Gastrocnemius medialis (tissue), 4 donors: ENCODE measurements at regions not wholly inside any gene's neighbourhood (a gene's known extent, or its start where the extent isn't known, plus 50 kb on each side); places are given as distances from the start of the nearest gene placed in this dataset.
A peak's percentile ranks its signal among the peaks of the same experiment; 100 is the strongest.

Experiments used
- ATAC-seq, 2 donors: fragments of 150-250 bp; one replicate each; pipeline ENCODE4 v1.9.1; 2016
- DNase-seq, 2 donors: peaks; one replicate each; pipeline ENCODE4 v3.0.0-alpha.2; 2019
- H3K27ac ChIP-seq, 4 donors: fragments of 200-600 bp; sonication (generic); 1 replicate in 1 of 4; 2 replicates in 3 of 4; pipeline ENCODE4 v1.5.1; 2016 to 2018; ENCODE audit warnings: mild to moderate bottlenecking in 2 of 4, moderate library complexity in 1 of 4
- H3K27me3 ChIP-seq, 3 donors: fragments of 200-600 bp; sonication (generic) in 2 of 3; 1 replicate in 1 of 3; 2 replicates in 2 of 3; pipeline versions ENCODE4 v1.5.1 to v1.6.0; 2016 to 2019; ENCODE audit warnings: mild to moderate bottlenecking in 1 of 3, moderate library complexity in 1 of 3
- H3K36me3 ChIP-seq, 2 donors: fragments of 200-600 bp; sonication (generic) in 1 of 2; one replicate each; pipeline ENCODE4 v1.5.1; 2017 to 2018
- H3K4me1 ChIP-seq, 2 donors: fragments of 200-600 bp; sonication (generic) in 1 of 2; one replicate each; pipeline ENCODE4 v1.5.1; 2016 to 2017; ENCODE audit warnings: mild to moderate bottlenecking in 2 of 2
- H3K4me3 ChIP-seq, 4 donors: fragments of 200-600 bp; sonication (generic) in 3 of 4; 1 replicate in 1 of 4; 2 replicates in 3 of 4; pipeline ENCODE4 v1.5.1; 2016 to 2019; ENCODE audit warnings: mild to moderate bottlenecking in 2 of 4
- H3K9me3 ChIP-seq, 3 donors: fragments of 200-600 bp; sonication (generic) in 2 of 3; 1 replicate in 1 of 3; 2 replicates in 2 of 3; pipeline ENCODE4 v1.5.1; 2016 to 2019
- POLR2A ChIP-seq, 2 donors: fragments of 450-650 bp; IDR thresholded peaks; one replicate each; pipeline ENCODE4 v1.6.1; 2017; ENCODE audit warnings: antibody characterized with exemption in 2 of 2, mild to moderate bottlenecking in 2 of 2, moderate library complexity in 2 of 2
- in situ Hi-C, 4 donors: fragments of 200-750 bp; cut with MboI; loops; one replicate each; pipeline versions ENCODE4 v1.15.0 to v1.8.0; 2017; ENCODE audit warnings: low sequenced_read_pairs in 4 of 4
- intact Hi-C: fragments of 100-400 bp; cut with DNase I; formaldehyde crosslinking; loops from one replicate; pipeline ENCODE4 v1.15.1; 2023; ENCODE audit warnings: low total_unique reads
- TF ChIP-seq, protein P1 (sequence below), 5 experiments: fragments of 450-650 bp in 3 of 5; fragments of 200-600 bp in 2 of 5; sonication (generic) in 2 of 5; IDR thresholded peaks in 4 of 5; conservative IDR thresholded peaks in 1 of 5; 1 replicate in 4 of 5; 2 replicates in 1 of 5; pipeline ENCODE4 v1.5.1; 2016 to 2019; ENCODE audit warnings: antibody characterized with exemption in 5 of 5, mild to moderate bottlenecking in 3 of 5, moderate library complexity in 3 of 5

DNA sequence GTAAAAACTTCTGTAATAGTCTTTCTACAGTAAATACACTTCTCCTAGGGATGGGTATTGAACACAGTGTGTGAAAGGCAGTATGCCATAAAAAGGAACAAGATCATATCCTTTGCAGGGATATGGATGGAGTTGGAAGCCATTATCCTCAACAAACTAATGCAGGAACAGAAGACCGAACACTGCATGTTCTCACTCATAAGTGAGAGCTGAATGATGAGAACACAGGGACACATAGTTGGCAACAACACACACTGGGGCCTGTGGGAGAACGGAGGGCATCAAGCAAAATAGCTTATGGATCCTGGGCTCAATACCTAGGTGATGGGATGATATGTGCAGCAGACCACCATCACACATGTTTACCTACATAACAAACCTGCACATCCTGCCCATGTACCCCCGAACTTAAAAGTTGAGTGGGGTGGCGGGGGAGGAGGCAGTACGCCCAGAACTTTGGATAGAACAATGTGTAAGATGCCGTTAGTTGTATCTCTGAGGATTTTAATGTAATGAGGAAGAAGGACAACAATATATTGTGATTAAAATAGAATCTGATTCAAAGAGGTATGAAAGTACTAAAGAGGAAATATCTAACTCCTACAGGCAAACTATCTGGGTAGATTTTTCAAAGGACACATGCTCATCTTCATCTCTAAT lies 183.2 kb downstream of the NDFIP2 start:
- peaks cover 31 to 35% of the 10 kb centered on the region in 2 donors for H3K4me1 ChIP-seq
- peak in 1 of 2 donors; percentile 29 for ATAC-seq
- H3K36me3 ChIP-seq, result no peaks in the 10 kb centered on the region
- TF ChIP-seq, protein P1, sequence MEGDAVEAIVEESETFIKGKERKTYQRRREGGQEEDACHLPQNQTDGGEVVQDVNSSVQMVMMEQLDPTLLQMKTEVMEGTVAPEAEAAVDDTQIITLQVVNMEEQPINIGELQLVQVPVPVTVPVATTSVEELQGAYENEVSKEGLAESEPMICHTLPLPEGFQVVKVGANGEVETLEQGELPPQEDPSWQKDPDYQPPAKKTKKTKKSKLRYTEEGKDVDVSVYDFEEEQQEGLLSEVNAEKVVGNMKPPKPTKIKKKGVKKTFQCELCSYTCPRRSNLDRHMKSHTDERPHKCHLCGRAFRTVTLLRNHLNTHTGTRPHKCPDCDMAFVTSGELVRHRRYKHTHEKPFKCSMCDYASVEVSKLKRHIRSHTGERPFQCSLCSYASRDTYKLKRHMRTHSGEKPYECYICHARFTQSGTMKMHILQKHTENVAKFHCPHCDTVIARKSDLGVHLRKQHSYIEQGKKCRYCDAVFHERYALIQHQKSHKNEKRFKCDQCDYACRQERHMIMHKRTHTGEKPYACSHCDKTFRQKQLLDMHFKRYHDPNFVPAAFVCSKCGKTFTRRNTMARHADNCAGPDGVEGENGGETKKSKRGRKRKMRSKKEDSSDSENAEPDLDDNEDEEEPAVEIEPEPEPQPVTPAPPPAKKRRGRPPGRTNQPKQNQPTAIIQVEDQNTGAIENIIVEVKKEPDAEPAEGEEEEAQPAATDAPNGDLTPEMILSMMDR (IDR thresholded peaks at IDR 0.05 in 4 of 5, conservative IDR thresholded peaks at IDR 0.05 in 1 of 5), result no peak
- no peak for TF ChIP-seq POLR2A (IDR thresholded peaks at IDR 0.05)
- no peaks in the 10 kb centered on the region for H3K9me3 ChIP-seq
- peak overlapping the region in 3 of 4 donors; percentile 15 to 66 (median 62) for H3K27ac ChIP-seq
- H3K4me3 ChIP-seq, result no peak overlapping the region
- H3K27me3 ChIP-seq, result no peaks in the 10 kb centered on the region
- in situ Hi-C loops (no loop called here), intact Hi-C loops (no loop called here)
- DNase-seq, result no peak

DNA sequence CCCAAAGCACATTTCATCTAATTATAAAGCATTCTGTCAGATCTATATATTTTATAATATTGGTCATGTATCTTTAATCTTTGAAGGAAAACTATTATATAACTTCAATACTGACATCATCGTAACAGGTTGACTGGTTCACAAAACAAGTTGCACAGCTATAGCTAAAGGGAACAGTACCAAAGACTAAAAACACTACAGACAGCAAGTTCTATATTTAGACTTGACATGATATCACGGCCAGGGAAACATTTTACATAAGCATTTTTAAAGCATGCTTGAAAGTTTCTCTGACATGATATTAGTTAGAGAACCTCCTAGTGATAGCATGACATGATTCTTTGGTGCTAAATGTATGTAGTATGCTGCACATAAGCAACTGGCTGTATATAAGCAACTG lies 182.5 kb downstream of the NDFIP2 start:
- H3K36me3 ChIP-seq, result no peaks in the 10 kb centered on the region
- in situ Hi-C loops (no loop called here), intact Hi-C loops (no loop called here)
- no peak overlapping the region for H3K4me3 ChIP-seq
- no peaks in the 10 kb centered on the region for H3K27me3 ChIP-seq
- H3K27ac ChIP-seq, result peak overlapping the region in 3 of 4 donors; percentile 15 to 66 (median 62)
- TF ChIP-seq, protein P1 (IDR thresholded peaks at IDR 0.05 in 4 of 5, conservative IDR thresholded peaks at IDR 0.05 in 1 of 5), result no peak
- no peak for TF ChIP-seq POLR2A (IDR thresholded peaks at IDR 0.05)
- no peaks in the 10 kb centered on the region for H3K9me3 ChIP-seq
- ATAC-seq (peak; percentile 49 to 61), DNase-seq (no peak)
- H3K4me1 ChIP-seq, result peaks cover 37 to 42% of the 10 kb centered on the region in 2 donors

DNA sequence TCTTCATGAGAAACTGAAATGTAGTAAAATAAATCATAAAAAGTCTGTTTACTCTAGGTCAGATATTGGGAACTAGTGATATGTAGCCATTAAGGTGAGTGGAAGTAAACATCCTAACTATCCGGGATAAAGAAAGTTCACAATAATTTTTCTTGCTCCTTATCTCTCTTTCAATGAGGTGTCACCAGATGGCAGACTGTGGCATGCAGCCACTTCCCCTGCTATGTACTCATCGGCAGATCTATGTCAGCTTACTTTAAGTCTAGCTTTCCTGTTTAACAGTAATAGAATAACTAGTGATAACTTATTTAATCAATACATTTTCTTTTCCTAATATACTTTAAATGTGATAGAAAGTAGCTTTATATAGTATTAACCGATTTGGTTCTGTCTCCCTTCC lies 181.9 kb downstream of the NDFIP2 start:
- Histone ChIP-seq H3K27ac (peak overlapping the region in 3 of 4 donors; percentile 15 to 66 (median 62)), H3K36me3 (no peaks in the 10 kb centered on the region), H3K4me1 (peaks cover 42 to 47% of the 10 kb centered on the region in 2 donors), H3K4me3 (no peak overlapping the region), H3K9me3 (no peaks in the 10 kb centered on the region), H3K27me3 (no peaks in the 10 kb centered on the region)
- peak in 1 of 2 donors; percentile 35 for ATAC-seq
- intact Hi-C loops, result no loop called here
- DNase-seq, result peak; percentile 19 to 44
- no peak for TF ChIP-seq POLR2A (IDR thresholded peaks at IDR 0.05)
- TF ChIP-seq, protein P1 (IDR thresholded peaks at IDR 0.05 in 4 of 5, conservative IDR thresholded peaks at IDR 0.05 in 1 of 5), result no peak
- in situ Hi-C loops, result no loop called here

DNA sequence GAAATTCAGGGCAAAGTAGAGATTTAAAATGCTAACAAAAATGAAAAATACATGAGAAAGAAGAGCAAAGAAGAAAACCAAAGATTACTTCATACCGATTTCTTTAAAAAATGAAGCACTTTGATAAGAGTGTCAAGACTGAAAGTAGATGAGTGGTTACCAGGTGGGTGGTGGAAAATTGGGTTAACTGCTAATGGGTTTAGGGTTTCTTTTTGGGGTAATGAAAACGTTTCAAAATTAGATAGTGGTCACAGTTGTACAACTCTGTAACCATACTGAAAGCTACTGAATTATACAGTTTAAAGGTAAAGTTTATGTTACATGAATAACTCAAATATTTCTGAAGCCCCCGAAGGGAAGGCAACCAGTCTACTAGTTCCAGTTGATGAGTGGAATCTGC lies 179.4 kb downstream of the NDFIP2 start:
- H3K27ac ChIP-seq, result peak overlapping the region; percentile 74 to 90 (median 83)
- intact Hi-C loops, result no loop called here
- ATAC-seq, result no peak

More for the DNA sequence above, 179.4 kb downstream of the NDFIP2 start:
- Histone ChIP-seq H3K4me3 (no peak overlapping the region), H3K4me1 (peaks cover 49 to 50% of the 10 kb centered on the region in 2 donors), H3K27me3 (no peaks in the 10 kb centered on the region), H3K9me3 (no peaks in the 10 kb centered on the region), H3K36me3 (no peaks in the 10 kb centered on the region)
- in situ Hi-C loops, result no loop called here
- no peak for DNase-seq
- TF ChIP-seq, protein P1 (IDR thresholded peaks at IDR 0.05 in 4 of 5, conservative IDR thresholded peaks at IDR 0.05 in 1 of 5), result no peak
- no peak for TF ChIP-seq POLR2A (IDR thresholded peaks at IDR 0.05)
